Left lung (tissue), 4 donors: ENCODE measurements at regions not wholly inside any gene's neighbourhood (a gene's known extent, or its start where the extent isn't known, plus 50 kb on each side); places are given as distances from the start of the nearest gene placed in this dataset.

Experiments used
- ATAC-seq: fragments of 200-7000 bp; cut with Tn5 transposase; one replicate; pipeline ENCODE4 v1.9.1; 2020; ENCODE audit warnings: moderate library complexity
- DNase-seq, 4 donors: peaks; one replicate each; pipeline ENCODE4 v3.0.0-alpha.2; 2013 to 2020
- H3K27ac ChIP-seq, 2 donors: fragments of 200-600 bp; sonication (generic) in 1 of 2; one replicate each; pipeline versions ENCODE4 v1.5.0 to v1.8.0; 2020 to 2021
- H3K27me3 ChIP-seq, 2 donors: fragments of 200-600 bp; sonication (generic) in 1 of 2; one replicate each; pipeline versions ENCODE4 v1.5.0 to v1.8.0; 2020 to 2021
- H3K36me3 ChIP-seq, 2 donors: fragments of 200-600 bp; sonication (generic) in 1 of 2; one replicate each; pipeline versions ENCODE4 v1.5.0 to v1.8.0; 2020 to 2021
- H3K4me1 ChIP-seq, 2 donors: fragments of 200-600 bp; one replicate each; pipeline ENCODE4 v1.8.0; 2021
- H3K4me3 ChIP-seq, 2 donors: fragments of 200-600 bp; sonication (generic) in 1 of 2; one replicate each; pipeline versions ENCODE4 v1.5.0 to v1.8.0; 2020 to 2021; ENCODE audit warnings: mild to moderate bottlenecking in 1 of 2
- H3K9me3 ChIP-seq, 2 donors: fragments of 200-600 bp; sonication (generic) in 1 of 2; one replicate each; pipeline versions ENCODE4 v1.5.0 to v1.8.0; 2020 to 2021
- CTCF ChIP-seq, 2 donors: fragments of 200-600 bp; sonication (generic) in 1 of 2; IDR thresholded peaks; one replicate each; pipeline versions ENCODE4 v1.5.0 to v1.8.0; 2021; ENCODE audit warnings: antibody characterized with exemption in 2 of 2
- intact Hi-C, 2 donors: fragments of 100-400 bp; cut with DNase I; formaldehyde crosslinking; loops; one replicate each; pipeline versions ENCODE4 v1.11.2 to v1.14.2; 2022
- donor health status: DM: no; HTN: yes; CAD: no.
- donor health status: DM: no; HTN: no; CAD: no.

GRCh38 chr16:26335236-26335853 lies 643.6 kb downstream of the HS3ST4 start:
- H3K4me3 ChIP-seq = no peak overlapping the region
- ATAC-seq (no peak), DNase-seq (no peak)
- no peak overlapping the region for H3K27ac ChIP-seq
- peaks cover 0 to 3% of the 10 kb centered on the region in 2 donors for H3K9me3 ChIP-seq
- H3K27me3 ChIP-seq = no peaks in the 10 kb centered on the region
- H3K4me1 ChIP-seq = no peaks in the 10 kb centered on the region
- intact Hi-C loops = no loop called here
- H3K36me3 ChIP-seq = no peaks in the 10 kb centered on the region
- TF ChIP-seq CTCF (IDR thresholded peaks at IDR 0.05) = no peak

GRCh38 chr16:26342621-26343020 lies 650.9 kb downstream of the HS3ST4 start:
- Histone ChIP-seq H3K4me1 (no peaks in the 10 kb centered on the region), H3K4me3 (no peak overlapping the region), H3K36me3 (no peaks in the 10 kb centered on the region), H3K27ac (no peak overlapping the region), H3K27me3 (no peaks in the 10 kb centered on the region), H3K9me3 (no peaks in the 10 kb centered on the region)
- intact Hi-C loops = no loop called here
- DNase-seq (no peak), ATAC-seq (no peak)
- TF ChIP-seq CTCF (IDR thresholded peaks at IDR 0.05) = no peak

- no peak for TF ChIP-seq CTCF (IDR thresholded peaks at IDR 0.05)
- no peaks in the 10 kb centered on the region for H3K4me1 ChIP-seq
Measured at GRCh38 chr16:26344240-26344776, 652.5 kb downstream of the HS3ST4 start.

GRCh38 chr16:26344976-26345375 lies 653.2 kb downstream of the HS3ST4 start:
- H3K36me3 ChIP-seq = no peaks in the 10 kb centered on the region
- no peaks in the 10 kb centered on the region for H3K4me1 ChIP-seq
- no peak for ATAC-seq
- H3K27me3 ChIP-seq = no peaks in the 10 kb centered on the region
- intact Hi-C loops = no loop called here
- H3K27ac ChIP-seq = no peak overlapping the region
- no peaks in the 10 kb centered on the region for H3K9me3 ChIP-seq
- no peak overlapping the region for H3K4me3 ChIP-seq
- no peak for DNase-seq
- TF ChIP-seq CTCF (IDR thresholded peaks at IDR 0.05) = no peak

More at GRCh38 chr16:26344240-26344776, 652.5 kb downstream of the HS3ST4 start:
- Histone ChIP-seq H3K27ac (no peak overlapping the region), H3K27me3 (no peaks in the 10 kb centered on the region), H3K36me3 (no peaks in the 10 kb centered on the region), H3K4me3 (no peak overlapping the region), H3K9me3 (no peaks in the 10 kb centered on the region)
- intact Hi-C loops = no loop called here
- ATAC-seq = no peak
- DNase-seq = no peak

- no peak overlapping the region for H3K27ac ChIP-seq
- H3K36me3 ChIP-seq = no peaks in the 10 kb centered on the region
- intact Hi-C loops = no loop called here
- no peaks in the 10 kb centered on the region for H3K27me3 ChIP-seq
- DNase-seq (no peak), ATAC-seq (no peak)
- TF ChIP-seq CTCF (IDR thresholded peaks at IDR 0.05) = no peak
- H3K4me3 ChIP-seq = no peak overlapping the region
- H3K9me3 ChIP-seq = peaks cover 0 to 3% of the 10 kb centered on the region in 2 donors
- no peaks in the 10 kb centered on the region for H3K4me1 ChIP-seq
Measured at GRCh38 chr16:26345966-26346365, 654.2 kb downstream of the HS3ST4 start.
